ENCODE measurements at regions not wholly inside any gene's neighbourhood (a gene's known extent, or its start where the extent isn't known, plus 50 kb on each side); places are given as distances from the start of the nearest gene placed in this dataset.

DNA sequence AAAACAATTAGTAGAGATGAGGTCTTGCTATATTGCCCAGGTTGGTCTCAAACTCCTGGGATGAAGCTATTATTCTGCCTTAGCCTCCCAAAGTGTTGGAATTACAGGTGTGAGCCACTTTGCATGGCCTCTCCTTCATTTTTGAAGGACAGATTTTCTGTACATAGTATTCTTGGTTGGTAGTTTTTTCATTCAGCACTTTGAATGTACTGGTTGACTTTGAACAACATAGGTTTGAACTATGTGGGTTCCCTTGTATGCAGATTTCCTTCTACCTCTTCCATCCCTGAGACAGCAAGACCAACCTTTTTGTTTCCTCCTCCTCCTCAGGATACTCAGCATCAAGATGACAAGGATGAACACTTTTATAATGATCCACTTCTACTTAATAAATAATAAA lies 436.4 kb downstream of the QKI start:
- TF ChIP-seq, protein P1, sequence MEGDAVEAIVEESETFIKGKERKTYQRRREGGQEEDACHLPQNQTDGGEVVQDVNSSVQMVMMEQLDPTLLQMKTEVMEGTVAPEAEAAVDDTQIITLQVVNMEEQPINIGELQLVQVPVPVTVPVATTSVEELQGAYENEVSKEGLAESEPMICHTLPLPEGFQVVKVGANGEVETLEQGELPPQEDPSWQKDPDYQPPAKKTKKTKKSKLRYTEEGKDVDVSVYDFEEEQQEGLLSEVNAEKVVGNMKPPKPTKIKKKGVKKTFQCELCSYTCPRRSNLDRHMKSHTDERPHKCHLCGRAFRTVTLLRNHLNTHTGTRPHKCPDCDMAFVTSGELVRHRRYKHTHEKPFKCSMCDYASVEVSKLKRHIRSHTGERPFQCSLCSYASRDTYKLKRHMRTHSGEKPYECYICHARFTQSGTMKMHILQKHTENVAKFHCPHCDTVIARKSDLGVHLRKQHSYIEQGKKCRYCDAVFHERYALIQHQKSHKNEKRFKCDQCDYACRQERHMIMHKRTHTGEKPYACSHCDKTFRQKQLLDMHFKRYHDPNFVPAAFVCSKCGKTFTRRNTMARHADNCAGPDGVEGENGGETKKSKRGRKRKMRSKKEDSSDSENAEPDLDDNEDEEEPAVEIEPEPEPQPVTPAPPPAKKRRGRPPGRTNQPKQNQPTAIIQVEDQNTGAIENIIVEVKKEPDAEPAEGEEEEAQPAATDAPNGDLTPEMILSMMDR (IDR thresholded peaks at IDR 0.05), result no peak

DNA sequence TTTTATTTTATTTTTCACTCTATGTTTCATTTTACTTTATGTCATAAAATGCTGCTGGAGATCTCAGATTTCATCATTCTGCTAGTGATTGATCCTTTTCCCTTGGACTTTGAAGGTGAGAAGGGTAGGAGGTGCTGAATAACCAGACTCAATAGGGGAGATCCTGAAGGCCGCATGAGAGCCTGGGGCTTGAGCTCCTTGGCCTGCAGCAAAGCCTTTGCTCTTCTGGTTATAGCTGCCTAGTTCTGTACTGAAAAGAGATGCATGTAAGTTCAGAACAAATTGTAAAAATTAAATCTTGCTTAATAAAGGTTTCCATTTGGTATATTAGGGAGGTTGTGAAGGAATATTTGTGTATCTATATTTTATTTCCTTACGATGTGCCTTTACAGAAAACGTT lies 430.2 kb downstream of the QKI start:
- TF ChIP-seq, protein P1 (IDR thresholded peaks at IDR 0.05), result no peak

DNA sequence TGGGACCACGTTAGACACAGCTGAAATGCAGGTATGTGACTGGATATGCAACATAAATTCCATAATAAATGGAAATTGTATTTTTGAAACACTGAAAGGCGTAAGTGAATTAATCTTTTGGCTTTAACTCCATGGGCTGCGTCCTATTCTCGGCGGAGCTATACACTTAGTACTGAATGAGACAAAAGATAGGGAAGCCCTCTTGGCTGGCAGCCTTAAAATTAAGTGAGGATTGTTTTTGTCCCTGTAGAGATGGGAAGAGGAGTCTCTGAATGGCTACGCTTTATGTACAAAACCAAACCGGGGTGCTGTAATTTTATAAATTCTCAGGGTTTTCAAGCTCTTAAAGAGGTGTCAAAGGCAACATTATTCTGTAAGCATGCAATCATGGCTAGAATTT lies 429.8 kb downstream of the QKI start:
- TF ChIP-seq, protein P1 (IDR thresholded peaks at IDR 0.05), result no peak

DNA sequence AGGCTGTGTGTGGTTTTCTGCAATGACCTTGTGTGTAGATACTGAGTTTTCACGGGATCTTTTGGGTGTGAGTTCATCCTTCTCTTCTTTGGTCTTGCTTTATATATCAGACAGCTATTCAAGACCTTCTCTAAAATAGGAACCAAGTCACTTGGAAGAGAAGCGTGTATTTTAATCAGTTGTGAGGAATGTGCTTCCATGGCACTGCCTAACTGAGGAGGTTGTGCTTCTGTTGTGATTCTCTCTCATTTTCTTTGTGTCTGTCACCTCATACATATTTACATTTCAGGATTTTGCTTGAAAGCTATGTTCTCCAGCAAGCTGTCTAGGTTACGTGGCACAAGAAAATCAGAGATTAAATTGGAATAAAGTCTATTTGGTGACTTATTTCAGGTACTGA lies 428.7 kb downstream of the QKI start:
- TF ChIP-seq, protein P1 (IDR thresholded peaks at IDR 0.05), result no peak

DNA sequence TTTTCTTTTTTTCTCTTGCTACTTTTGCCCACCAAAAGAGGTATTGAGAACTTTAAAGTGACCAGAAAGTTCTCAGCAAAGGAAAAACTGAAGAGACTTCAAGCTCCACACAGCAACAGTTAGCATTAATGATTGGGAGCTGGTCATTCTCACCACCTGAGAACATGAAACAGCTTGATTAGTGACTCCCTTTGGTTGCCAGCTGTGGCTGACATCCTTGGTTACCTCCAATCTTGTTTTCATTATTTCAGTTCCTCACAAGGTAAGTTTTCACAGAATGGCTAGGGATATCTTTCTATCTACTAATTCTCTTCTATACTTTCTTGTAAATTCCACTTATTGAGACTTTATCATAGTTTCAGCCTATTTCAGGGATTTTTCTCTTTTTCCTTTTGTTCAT lies 427.9 kb downstream of the QKI start:
- TF ChIP-seq, protein P1 (IDR thresholded peaks at IDR 0.05), result no peak

DNA sequence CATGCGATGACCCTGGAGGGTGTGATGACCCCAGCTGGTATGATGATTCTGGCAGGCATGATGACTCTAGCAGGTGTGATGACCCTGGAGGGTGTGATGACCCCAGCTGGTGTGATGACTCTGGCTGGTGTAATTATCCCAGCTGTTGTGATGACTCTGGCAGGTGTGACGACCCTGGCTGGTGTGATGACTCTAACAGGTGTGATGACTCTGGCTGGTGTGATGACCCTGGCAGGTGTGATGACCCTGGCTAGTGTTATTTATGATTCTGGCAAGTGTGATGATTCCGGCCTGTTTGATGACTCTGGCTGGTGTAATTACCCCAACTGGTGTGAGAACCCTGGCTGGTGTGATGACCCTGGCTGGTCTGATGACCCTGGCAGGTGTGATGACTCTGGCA lies 427.2 kb downstream of the QKI start:
- TF ChIP-seq, protein P1 (IDR thresholded peaks at IDR 0.05), result no peak

DNA sequence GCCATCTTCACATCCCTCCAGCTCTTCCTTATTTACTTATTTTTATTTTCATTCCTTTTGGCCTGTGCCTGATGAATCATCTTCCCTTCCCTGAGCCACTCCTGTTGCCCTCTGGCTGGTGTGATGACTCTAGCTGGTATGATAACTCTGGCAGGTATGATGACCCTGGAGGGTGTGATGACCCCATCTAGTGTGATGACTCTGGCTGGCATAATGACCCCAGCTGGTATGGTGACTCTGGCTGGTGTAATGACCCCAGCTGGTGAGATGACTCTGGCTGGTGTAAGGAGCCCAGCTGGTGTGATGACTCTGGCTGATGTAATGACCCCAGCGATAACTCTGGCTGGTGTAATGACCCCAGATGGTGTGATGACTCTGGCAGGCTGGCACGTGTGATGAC lies 426.8 kb downstream of the QKI start:
- TF ChIP-seq, protein P1 (IDR thresholded peaks at IDR 0.05), result no peak

DNA sequence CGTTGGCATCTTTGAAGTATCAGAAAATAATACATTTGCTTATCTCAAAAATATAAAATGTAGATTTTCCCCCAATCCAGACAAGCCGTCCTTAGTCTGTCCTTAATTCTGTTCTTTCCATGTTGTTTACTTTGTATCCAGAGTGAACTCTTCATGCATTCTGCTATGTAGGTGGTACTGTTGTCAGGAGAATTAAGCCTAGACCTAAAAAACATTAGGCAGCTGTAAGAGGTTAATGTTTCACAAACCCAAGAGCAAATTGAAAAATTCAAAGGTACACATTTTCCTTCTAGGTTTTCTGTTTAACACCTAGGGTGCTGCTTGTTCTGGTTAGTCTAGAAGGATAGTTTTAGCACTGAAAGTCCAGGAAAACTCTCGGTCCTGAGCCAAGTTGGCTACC lies 426.4 kb downstream of the QKI start:
- TF ChIP-seq, protein P1 (IDR thresholded peaks at IDR 0.05), result no peak
